Karpas-422 (cell line): ENCODE measurements at regions not wholly inside any gene's neighbourhood (a gene's known extent, or its start where the extent isn't known, plus 50 kb on each side); places are given as distances from the start of the nearest gene placed in this dataset.

Experiments
- DNase-seq: peaks from one replicate; pipeline ENCODE4 v3.0.0-alpha.2; 2015
- H2AFZ ChIP-seq: fragments of 200-600 bp; sonication (generic); 2 replicates; pipeline ENCODE4 v1.6.1; 2014; ENCODE audit warnings: antibody characterized with exemption, low read length, mixed read lengths
- H3K27ac ChIP-seq: fragments of 200-600 bp; sonication (generic); 2 replicates; pipeline ENCODE4 v1.5.1; 2014; ENCODE audit warnings: mild to moderate bottlenecking, low read length, moderate library complexity
- H3K27me3 ChIP-seq: fragments of 200-600 bp; sonication (generic); 2 replicates; pipeline ENCODE4 v1.6.1; 2014; ENCODE audit warnings: low read length, mixed read lengths
- H3K36me3 ChIP-seq: fragments of 200-600 bp; sonication (generic); 2 replicates; pipeline ENCODE4 v1.6.1; 2014; ENCODE audit warnings: low read length, mixed read lengths; ENCODE audit not compliant: insufficient read depth
- H3K4me1 ChIP-seq: fragments of 200-600 bp; sonication (generic); 2 replicates; pipeline ENCODE4 v1.6.1; 2014; ENCODE audit warnings: mild to moderate bottlenecking, low read length, mixed read lengths
- H3K4me2 ChIP-seq: fragments of 200-600 bp; sonication (generic); 2 replicates; pipeline ENCODE4 v1.6.1; 2014; ENCODE audit warnings: low read length, low read depth, mild to moderate bottlenecking; ENCODE audit not compliant: poor library complexity, severe bottlenecking
- H3K4me3 ChIP-seq: fragments of 200-600 bp; sonication (generic); 2 replicates; pipeline ENCODE4 v1.5.1; 2014; ENCODE audit warnings: mild to moderate bottlenecking, antibody characterized with exemption, low read length, mixed read lengths
- H3K79me2 ChIP-seq: fragments of 200-600 bp; sonication (generic); 2 replicates; pipeline ENCODE4 v1.6.1; 2014; ENCODE audit warnings: mild to moderate bottlenecking, low read length, mixed read lengths
- H3K9ac ChIP-seq: fragments of 200-600 bp; sonication (generic); 2 replicates; pipeline ENCODE4 v1.6.0; 2014; ENCODE audit warnings: low read length
- H3K9me2 ChIP-seq: fragments of 200-600 bp; sonication (generic), shearing (Covaris generic); replicated peaks from 2 replicates; pipeline ENCODE4 v1.6.0; 2014; ENCODE audit warnings: mild to moderate bottlenecking, low read length, moderate library complexity; ENCODE audit not compliant: insufficient read depth
- H3K9me3 ChIP-seq: fragments of 300-700, 200-600 bp; sonication (generic); 2 replicates; pipeline ENCODE4 v1.6.1; 2014; ENCODE audit warnings: low read length, mixed read lengths
- H4K20me1 ChIP-seq: fragments of 200-600 bp; sonication (generic); 2 replicates; pipeline ENCODE4 v1.6.1; 2014; ENCODE audit warnings: mild to moderate bottlenecking, antibody characterized with exemption, low read length, low read depth; ENCODE audit not compliant: insufficient read depth

DNA sequence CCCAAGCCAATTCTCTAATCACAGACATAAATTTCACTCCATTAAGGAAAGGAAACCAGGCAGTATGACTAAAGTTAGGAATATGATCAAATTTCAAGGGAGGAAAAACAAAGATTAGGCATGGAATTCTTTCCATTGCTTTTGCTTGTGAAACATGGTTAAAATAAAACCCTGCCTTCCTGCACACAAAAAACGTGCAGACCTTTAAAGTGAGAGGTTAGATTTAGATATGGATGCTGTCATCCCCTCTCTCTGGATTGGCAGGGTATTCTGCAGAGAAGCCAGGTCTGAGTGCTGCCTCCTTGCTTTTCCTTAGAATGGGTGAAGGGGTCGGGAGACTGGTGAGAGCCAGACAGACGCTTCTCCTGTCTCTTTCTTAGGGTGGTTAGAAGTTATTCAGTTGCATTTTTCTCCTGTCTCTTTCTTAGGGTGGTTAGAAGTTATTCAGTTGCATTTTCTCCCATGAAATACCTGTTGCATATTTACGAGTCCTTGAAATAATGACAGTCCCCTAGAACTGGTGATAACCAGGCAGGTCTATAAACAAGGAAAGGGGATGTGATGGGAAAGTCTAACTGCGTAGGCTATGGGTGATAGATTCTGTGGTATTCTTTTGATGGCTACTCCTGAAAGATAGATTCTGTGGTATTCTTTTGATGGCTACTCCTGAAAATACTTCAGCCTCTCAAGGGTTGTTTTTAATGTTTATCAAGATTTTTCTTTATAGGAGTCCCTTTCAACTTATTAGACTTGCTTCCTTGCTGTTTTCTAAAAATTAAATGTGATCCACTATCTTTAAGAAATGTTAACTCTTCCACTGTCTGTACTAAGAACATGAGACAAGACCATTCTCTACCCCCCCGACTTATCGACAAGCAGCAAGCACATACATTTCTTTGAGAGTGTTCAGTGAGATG lies 163.6 kb downstream of the SPRY1 start:
- H4K20me1 ChIP-seq: no peaks in the 10 kb centered on the region
- H3K9ac ChIP-seq: no peak overlapping the region
- H3K4me3 ChIP-seq: no peak overlapping the region
- no peak overlapping the region for H3K4me2 ChIP-seq
- no peak overlapping the region for H3K27ac ChIP-seq
- DNase-seq: no peak
- H3K27me3 ChIP-seq: no peaks in the 10 kb centered on the region
- no peaks in the 10 kb centered on the region for H3K79me2 ChIP-seq
- H3K9me2 ChIP-seq: no peaks in the 10 kb centered on the region
- H3K9me3 ChIP-seq: no peaks in the 10 kb centered on the region
- H3K4me1 ChIP-seq: no peaks in the 10 kb centered on the region
- no peak overlapping the region for H2AFZ ChIP-seq
- no peaks in the 10 kb centered on the region for H3K36me3 ChIP-seq

DNA sequence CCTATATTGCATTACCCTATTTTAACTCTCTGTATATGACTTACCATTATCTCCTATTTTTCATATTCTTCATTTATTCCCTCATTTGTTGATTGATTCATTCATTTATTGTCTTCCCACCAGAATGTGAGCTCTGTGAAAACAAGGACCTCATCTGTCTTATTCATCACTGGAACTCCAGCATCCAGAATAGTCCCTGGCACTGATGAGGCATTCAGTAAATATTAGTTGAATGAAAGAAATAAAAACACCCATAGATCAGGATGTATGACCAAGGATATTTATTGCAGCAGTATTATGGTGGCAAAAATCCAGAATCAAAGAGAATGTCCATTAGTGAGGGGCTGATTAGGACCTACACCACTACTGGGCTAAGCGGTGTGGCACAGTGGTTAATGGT lies 164.9 kb downstream of the SPRY1 start:
- Histone ChIP-seq H3K4me3 (no peak overlapping the region), H3K9ac (no peak overlapping the region), H3K4me1 (no peaks in the 10 kb centered on the region), H3K27ac (no peak overlapping the region), H3K36me3 (no peaks in the 10 kb centered on the region), H2AFZ (no peak overlapping the region), H3K4me2 (no peak overlapping the region), H3K9me2 (no peaks in the 10 kb centered on the region), H3K9me3 (no peaks in the 10 kb centered on the region), H3K27me3 (no peaks in the 10 kb centered on the region), H3K79me2 (no peaks in the 10 kb centered on the region), H4K20me1 (no peaks in the 10 kb centered on the region)
- DNase-seq: no peak

DNA sequence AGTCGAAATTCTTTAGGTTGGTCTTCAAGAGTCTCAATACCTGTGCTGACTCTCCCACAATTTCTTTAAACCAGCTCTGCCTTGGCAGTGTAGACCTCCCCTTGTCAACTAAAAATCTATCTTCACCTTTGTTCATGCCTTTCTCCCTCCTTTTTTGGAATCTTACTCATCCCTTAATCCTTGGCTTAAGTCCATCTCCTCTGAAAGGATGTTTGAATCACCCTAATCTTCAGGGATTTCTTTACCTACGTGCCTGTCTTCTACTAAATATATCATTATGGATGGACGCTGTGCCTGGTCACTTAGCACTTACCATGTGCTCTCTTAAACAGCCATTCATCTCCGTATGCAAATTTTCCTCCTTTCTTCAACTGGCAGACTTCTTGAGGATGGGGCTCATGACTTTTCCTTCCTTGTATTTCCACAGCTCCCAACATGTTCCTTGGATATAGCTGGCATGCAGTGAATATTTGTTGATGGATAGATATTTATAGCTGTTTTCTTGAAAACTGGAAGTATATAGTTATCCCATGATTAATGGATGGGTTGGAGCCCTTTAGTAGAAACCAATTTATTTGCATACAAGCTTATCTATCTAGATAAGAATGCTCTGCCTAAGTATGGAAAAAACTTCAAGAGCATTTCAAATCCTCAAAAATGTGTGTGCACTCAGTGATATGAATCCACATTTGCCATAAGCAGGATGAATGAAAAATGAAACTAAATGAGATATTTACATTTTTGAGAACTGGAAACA lies 166.6 kb downstream of the SPRY1 start:
- Histone ChIP-seq H3K27ac (no peak overlapping the region), H4K20me1 (no peaks in the 10 kb centered on the region), H3K9me2 (no peaks in the 10 kb centered on the region), H3K79me2 (no peaks in the 10 kb centered on the region), H3K9ac (no peak overlapping the region), H3K4me2 (no peak overlapping the region), H2AFZ (no peak overlapping the region), H3K27me3 (no peaks in the 10 kb centered on the region), H3K4me1 (no peaks in the 10 kb centered on the region), H3K4me3 (no peak overlapping the region), H3K9me3 (no peaks in the 10 kb centered on the region), H3K36me3 (no peaks in the 10 kb centered on the region)
- no peak for DNase-seq

DNA sequence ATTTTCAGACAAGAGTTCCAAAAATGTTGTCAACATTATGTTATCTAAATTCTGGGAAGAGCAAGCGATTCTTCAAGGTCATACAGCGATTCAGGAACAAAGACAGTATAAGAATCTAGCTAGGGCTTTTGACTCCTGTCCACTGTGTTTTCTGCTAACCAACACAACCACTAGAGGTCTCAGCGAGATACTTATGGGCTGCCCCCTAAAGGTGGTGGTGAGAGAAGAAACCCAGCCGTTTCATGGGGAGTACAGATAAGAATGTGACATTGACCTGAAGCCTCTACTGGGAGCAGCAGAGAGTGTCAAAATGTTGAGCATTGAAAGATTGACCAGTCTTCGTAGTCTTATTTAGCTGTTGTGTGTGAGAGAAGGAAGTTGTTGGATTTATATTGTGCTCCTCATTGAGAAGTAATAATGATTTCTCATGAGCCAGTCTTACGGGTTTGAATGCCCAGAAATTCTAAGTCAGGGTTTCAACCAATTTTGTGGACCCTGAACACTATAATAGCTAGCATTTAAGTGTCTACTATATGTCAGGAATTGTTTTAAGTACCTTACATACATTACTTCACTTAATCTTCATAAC lies 168.3 kb downstream of the SPRY1 start:
- no peaks in the 10 kb centered on the region for H3K27me3 ChIP-seq
- H3K9me3 ChIP-seq: no peaks in the 10 kb centered on the region
- H3K4me3 ChIP-seq: no peak overlapping the region
- H3K36me3 ChIP-seq: no peaks in the 10 kb centered on the region
- no peak overlapping the region for H2AFZ ChIP-seq
- H3K9me2 ChIP-seq: no peaks in the 10 kb centered on the region
- H3K79me2 ChIP-seq: no peaks in the 10 kb centered on the region
- no peak overlapping the region for H3K27ac ChIP-seq
- no peak overlapping the region for H3K9ac ChIP-seq
- no peak overlapping the region for H3K4me2 ChIP-seq
- no peaks in the 10 kb centered on the region for H4K20me1 ChIP-seq
- DNase-seq: peak; percentile 89
- H3K4me1 ChIP-seq: no peaks in the 10 kb centered on the region

DNA sequence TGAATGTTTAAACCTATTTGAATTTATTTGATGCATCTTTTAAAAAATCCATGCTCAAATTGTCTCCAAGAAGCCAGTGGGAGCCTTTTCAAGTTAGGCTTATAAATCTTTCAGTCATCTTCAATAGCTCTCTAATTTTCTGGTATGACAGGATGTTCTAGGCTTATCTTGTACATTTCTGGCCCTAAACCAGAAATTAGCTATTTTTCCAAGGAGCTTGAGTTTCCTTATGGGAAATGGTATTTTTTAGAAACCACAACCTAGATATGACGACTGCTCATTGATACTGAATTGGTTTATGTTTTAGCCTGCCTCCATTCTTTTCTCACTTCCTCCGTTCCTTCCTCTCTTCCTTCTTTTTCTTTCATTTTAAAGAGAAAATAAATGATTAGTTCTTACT lies 172.3 kb downstream of the SPRY1 start:
- H3K9me2 ChIP-seq: no peaks in the 10 kb centered on the region
- H3K4me2 ChIP-seq: no peak overlapping the region
- no peaks in the 10 kb centered on the region for H4K20me1 ChIP-seq
- H3K9me3 ChIP-seq: no peaks in the 10 kb centered on the region
- H3K27me3 ChIP-seq: no peaks in the 10 kb centered on the region
- H2AFZ ChIP-seq: no peak overlapping the region
- no peak for DNase-seq
- H3K79me2 ChIP-seq: no peaks in the 10 kb centered on the region
- H3K36me3 ChIP-seq: no peaks in the 10 kb centered on the region
- no peak overlapping the region for H3K9ac ChIP-seq
- H3K4me1 ChIP-seq: no peaks in the 10 kb centered on the region
- H3K4me3 ChIP-seq: no peak overlapping the region
- H3K27ac ChIP-seq: no peak overlapping the region

DNA sequence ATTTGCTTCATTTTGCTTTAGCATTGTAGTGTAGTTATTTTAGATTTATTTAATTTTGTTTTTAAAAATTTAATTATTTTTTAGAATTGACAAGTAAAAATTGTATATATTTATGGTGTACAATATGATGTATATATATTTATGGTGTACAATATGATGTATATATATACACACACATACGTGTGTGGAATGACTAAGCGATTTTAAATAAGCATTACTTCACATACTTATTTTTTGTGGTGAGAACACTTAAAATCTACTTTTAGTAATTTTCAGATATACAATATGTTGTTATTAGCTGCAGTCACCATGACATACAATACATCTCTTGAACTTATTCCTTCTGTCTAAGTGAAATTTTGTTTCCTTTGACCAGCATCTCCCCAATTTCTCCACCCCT lies 172.9 kb downstream of the SPRY1 start:
- Histone ChIP-seq H3K27me3 (no peaks in the 10 kb centered on the region), H3K9ac (no peak overlapping the region), H4K20me1 (no peaks in the 10 kb centered on the region), H2AFZ (no peak overlapping the region), H3K9me3 (no peaks in the 10 kb centered on the region), H3K4me2 (no peak overlapping the region), H3K4me1 (no peaks in the 10 kb centered on the region), H3K27ac (no peak overlapping the region), H3K79me2 (no peaks in the 10 kb centered on the region), H3K36me3 (no peaks in the 10 kb centered on the region), H3K4me3 (no peak overlapping the region), H3K9me2 (no peaks in the 10 kb centered on the region)
- no peak for DNase-seq

DNA sequence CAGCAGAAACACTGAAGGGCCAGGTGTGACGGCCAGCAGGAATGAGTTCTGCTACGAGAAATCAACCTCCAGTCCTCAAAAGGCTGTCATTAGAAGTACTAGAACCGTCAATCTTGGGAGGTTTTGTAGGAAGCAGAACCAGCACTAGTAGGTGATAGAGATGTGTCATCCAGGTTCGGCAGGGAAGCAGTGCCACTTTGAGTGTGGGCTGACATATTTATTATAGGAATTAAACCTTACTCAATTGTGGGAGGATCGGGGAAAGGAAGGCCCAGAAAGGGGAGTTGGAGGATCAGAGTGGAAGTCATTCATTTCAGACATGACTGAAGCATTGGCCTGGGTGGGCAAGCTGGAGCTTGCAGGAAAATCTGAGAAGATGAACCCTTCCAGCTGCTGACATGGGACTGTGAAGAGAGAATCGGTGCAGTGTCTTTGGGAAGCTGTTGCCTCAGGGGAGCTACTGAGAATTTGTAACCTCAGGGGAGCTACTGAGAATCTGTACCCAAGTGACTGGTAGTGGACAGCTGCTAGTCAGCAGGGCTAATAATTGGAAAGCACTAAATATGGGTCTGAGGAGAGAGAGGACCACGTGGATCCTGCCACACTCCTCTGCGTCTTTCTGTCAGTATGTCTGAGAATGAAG lies 177.4 kb downstream of the SPRY1 start:
- Histone ChIP-seq H3K27me3 (no peaks in the 10 kb centered on the region), H3K4me2 (no peak overlapping the region), H3K4me1 (no peaks in the 10 kb centered on the region), H3K27ac (no peak overlapping the region), H2AFZ (no peak overlapping the region), H3K4me3 (no peak overlapping the region), H3K79me2 (no peaks in the 10 kb centered on the region), H4K20me1 (no peaks in the 10 kb centered on the region), H3K9ac (no peak overlapping the region), H3K9me3 (no peaks in the 10 kb centered on the region), H3K36me3 (no peaks in the 10 kb centered on the region), H3K9me2 (no peaks in the 10 kb centered on the region)
- DNase-seq: no peak

DNA sequence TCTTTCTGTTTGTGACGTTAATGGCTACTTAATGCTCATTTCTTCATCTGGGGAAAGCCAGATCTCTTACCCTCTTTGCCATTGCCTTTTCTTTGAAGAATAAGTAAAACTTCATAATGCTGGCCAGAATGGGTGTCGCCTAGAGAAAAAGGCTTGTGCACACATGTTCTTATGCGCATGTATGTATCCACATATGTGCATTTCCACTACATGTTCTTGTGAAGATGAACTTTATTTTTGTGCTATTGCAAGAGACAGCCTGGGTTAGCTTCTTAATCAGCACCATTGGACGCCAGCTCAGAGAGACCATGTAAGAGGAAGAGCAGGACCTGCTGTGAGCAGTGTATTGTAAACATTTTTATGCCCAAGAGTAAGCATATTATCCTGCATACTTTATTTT lies 178.7 kb downstream of the SPRY1 start:
- Histone ChIP-seq H3K9me2 (no peaks in the 10 kb centered on the region), H3K27me3 (no peaks in the 10 kb centered on the region), H2AFZ (no peak overlapping the region), H3K4me3 (no peak overlapping the region), H4K20me1 (no peaks in the 10 kb centered on the region), H3K36me3 (no peaks in the 10 kb centered on the region), H3K27ac (no peak overlapping the region), H3K4me1 (no peaks in the 10 kb centered on the region), H3K9ac (no peak overlapping the region), H3K79me2 (no peaks in the 10 kb centered on the region), H3K9me3 (peaks cover under 1% of the 10 kb centered on the region), H3K4me2 (no peak overlapping the region)
- DNase-seq: no peak
